Astrocyte (in vitro differentiated cells and primary cell): ENCODE measurements at regions not wholly inside any gene's neighbourhood (a gene's known extent, or its start where the extent isn't known, plus 50 kb on each side); places are given as distances from the start of the nearest gene placed in this dataset.

ENCODE experiments used
- EZH2 ChIP-seq: IDR thresholded peaks from 2 replicates; pipeline ENCODE4 v1.6.1; 2012; ENCODE audit warnings: mild to moderate bottlenecking, low read length, inconsistent platforms; ENCODE audit not compliant: insufficient read depth
- TF ChIP-seq, protein P1 (sequence below): IDR thresholded peaks from 2 replicates; pipeline ENCODE4 v1.5.1; 2011; ENCODE audit warnings: low read depth, mild to moderate bottlenecking, inconsistent platforms, low read length, moderate library complexity; ENCODE audit not compliant: insufficient read depth

DNA sequence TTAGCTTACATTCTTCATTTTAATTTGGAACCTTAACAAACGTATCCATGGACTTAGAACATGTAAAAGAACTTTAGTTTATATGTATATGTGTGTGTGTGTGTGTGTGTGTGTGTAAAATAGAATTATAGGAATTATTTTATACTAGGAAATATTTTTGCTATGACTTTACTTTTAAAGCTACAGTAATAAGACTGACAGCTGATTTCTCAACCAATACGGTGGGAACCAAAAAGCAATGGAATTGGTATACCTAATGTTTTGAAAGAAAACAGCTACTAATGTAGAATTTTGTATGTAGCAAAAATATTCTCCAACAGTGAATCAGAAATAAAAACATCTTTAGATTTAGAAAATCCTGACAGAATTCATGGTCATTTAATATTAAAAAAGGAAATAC is 146.5 kb upstream of the ARL4C start:
- TF ChIP-seq, protein P1, sequence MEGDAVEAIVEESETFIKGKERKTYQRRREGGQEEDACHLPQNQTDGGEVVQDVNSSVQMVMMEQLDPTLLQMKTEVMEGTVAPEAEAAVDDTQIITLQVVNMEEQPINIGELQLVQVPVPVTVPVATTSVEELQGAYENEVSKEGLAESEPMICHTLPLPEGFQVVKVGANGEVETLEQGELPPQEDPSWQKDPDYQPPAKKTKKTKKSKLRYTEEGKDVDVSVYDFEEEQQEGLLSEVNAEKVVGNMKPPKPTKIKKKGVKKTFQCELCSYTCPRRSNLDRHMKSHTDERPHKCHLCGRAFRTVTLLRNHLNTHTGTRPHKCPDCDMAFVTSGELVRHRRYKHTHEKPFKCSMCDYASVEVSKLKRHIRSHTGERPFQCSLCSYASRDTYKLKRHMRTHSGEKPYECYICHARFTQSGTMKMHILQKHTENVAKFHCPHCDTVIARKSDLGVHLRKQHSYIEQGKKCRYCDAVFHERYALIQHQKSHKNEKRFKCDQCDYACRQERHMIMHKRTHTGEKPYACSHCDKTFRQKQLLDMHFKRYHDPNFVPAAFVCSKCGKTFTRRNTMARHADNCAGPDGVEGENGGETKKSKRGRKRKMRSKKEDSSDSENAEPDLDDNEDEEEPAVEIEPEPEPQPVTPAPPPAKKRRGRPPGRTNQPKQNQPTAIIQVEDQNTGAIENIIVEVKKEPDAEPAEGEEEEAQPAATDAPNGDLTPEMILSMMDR = no peak
- TF ChIP-seq EZH2 = no peak
